ENCODE measurements at regions not wholly inside any gene's neighbourhood (a gene's known extent, or its start where the extent isn't known, plus 50 kb on each side); places are given as distances from the start of the nearest gene placed in this dataset.
"Not testable (repeated sequence)": the region's sequence is repeated elsewhere in the genome, so short reads cannot be mapped to it uniquely, and the experiment has no call there.

DNA sequence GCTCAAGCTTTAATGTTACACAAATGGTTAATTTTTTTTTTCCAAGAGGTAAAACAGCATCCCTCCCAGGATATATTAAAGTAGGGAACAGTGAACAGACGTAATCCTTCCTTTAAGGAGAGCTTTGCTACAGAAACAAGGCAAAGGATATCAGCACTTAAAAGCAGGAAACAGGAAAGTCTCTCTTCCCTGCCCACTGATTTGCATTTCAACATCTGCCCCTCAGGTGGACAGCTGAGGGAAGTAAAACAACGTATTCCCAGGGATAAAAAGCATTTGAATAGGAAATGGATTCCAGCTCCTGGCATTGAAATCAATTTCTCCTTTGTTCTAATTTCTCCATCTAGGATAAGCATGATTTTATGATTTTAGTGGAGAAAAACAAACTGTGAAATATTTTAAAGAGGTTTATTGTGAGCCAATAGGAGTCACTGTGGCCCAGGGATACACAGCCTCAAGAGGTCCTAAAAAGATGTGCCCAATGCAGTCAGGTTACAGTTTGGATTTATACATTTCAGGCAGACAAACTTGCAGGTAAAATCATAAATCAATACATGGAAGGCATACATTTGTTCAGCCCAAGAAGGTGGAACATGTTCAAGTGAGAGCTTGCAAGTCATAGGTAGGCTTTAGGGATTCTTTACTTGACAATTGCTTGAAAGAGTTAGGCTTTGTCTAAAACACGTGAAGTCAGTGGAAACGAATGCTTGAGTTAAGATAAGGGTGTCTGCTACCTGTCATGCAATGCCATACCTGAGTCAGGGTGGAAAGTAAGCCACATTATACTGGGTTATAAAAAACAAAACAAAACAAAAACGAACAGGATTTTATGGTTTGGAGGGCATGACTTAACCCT is 286.2 kb upstream of the VWC2 start:
- no peak for DNase-seq

DNA sequence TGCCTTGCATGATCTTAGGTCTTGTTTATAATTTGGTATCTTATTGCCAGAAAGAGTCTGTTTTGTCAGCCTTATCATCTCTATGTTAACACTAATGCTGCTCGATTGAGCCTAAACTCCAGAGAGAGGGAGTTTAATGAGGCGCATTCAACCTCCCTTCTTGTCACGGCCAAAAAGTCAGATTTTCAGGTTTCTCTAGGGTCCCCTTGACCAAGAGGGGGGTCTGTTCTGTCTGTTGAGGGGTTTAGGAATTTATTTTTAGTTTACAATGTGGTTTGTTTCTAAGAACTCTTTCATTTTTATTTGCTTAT is 285.7 kb upstream of the VWC2 start:
- DNase-seq, result no peak

DNA sequence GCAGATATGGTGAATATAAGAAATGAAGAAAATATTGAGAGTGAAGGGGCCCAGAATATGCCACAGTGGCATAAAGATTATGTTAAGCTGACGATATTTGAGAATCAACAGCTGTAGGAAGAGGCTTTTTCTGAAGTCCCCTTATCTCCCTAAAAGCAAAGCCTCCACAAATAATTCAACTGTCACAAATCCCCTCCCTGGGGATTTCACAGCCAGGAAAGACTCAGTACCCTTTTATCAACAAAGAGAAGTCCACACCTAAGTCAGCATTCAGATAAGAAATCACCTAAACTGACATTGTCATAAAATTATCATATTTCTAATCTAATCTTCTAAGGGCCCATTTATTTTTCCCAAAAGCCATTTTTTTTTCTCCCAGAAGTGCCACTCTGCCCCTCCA is 284.9 kb upstream of the VWC2 start:
- no peak for DNase-seq

DNA sequence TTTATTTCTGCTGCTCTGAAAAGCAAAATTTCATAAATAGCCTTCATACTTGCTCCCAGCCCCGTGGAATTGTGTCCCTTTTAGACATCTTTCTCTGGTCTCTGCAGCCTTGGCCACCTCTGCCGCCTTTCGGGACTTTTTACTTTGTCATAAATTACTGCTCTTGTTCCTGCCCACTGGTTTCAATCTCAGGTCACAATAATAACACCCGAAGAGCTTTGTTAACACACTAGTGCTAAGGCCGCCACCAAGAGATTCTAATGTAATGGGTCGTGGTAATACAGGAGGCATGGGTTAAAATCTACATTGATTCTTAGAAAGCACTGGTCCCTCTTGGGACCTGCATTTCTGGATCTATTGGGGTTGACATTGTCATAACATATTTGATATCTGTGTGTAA is 276.0 kb upstream of the VWC2 start:
- no peak for DNase-seq

DNA sequence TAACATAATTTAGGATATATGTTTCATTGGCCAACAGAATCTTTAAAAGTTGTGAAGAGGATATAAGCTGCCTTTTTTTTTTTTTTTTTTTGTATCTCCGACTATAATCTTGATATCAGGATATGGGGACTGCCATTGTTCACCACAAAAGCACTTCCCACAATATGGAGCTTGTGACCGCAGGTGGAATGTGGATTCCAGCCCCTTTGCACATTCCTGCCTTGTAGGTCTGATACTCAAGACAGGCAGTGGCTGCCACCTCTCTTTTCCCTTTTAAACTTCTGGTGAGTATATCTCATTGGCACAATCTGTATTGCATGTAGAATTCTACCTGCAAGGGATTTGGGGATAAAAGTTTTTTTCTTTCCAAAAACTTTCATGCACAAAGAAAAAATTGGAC is 272.7 kb upstream of the VWC2 start:
- DNase-seq, result no peak

DNA sequence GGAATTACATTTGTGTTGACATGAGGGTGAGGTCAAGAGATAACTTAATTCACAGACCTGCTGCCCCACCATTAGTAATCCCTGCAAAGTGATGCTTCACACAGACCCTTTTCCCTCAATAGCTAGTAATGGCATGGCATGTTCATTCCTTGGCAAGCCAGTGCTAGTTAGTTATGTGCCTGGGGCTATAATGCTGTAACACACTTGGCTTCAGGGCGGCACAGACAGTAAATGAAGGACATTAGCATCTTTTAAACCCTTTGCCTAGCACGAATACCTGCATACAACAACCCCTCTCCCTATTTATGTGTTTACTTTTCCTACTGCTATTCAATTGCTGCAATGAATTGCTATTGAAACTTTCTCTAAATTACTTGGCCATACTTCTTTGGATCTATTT is 266.2 kb upstream of the VWC2 start:
- not testable (repeated sequence) for DNase-seq

DNA sequence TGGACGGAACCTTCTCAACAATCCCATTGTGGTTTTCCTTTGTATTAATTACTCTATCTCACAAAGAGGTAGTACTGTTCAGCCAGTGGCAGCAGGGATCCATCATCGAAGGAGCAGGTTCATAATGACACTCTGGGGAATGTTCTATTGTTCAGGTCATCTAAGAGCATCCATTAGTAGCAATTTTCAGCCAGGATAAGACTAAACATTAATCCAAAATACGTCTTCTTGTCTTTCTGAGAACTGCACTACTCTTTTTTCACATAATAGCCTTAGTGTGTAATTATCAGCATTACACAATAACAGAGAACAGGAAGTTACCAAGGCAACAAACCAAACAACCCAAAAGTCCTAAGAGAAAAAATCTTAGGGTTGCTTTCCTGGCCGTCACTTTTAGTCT is 259.5 kb upstream of the VWC2 start:
- peak; percentile 12 for DNase-seq

DNA sequence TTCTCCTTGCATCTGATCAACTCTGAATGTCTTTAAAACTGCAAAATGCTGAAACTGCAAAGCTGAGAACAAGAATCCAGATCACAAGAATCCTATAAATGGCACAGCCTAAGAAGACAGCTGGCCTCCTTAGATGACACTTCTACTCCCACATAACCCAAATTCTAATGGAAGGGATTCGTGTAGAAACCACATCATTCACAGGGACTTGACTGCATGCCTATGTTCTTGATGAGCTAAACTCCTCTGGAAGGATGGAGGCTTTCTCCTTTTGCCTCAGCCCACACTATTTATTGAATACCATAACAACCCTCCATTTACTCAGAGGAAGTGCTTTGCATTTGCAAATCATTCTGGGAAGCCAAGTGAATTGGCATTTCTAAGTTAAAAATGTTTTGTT is 252.5 kb upstream of the VWC2 start:
- DNase-seq, result no peak

DNA sequence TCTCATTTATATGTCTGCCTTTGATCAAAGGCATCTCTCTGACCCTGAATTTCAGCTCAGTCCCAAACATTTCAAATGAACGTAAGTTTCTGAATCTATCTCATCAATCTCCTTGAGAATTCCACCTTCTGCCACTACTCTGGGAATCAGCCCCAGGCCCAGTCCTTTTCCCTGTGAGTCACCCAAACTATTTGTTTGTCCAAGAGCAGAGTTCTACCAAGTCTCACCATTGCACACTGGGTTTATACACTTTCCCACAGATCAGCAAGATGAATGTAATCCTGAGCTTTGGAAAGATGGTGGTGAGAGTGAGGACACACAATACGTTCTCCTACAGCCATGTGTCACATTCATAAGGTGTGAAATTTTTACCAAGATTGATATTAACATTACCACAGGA is 251.3 kb upstream of the VWC2 start:
- DNase-seq, result no peak

DNA sequence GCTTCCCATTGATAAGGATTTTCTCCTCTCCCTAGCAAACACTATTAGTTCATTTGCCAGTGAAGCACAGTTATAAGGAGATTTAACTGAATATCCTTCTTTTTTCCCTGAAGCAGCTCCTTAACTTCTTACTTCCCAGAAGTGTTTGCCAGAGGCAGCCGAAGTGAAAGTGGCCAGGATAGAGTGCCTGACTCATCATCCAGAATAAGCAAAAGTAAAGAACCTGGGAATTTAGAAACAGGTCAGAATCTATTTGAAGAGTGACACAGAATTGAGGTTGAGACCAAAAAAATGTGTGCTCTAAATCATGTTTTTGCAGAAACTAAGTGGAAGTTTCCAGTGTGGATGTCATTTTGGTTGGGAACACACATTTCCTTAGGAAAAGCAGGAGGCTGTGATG is 249.6 kb upstream of the VWC2 start:
- no peak for DNase-seq

DNA sequence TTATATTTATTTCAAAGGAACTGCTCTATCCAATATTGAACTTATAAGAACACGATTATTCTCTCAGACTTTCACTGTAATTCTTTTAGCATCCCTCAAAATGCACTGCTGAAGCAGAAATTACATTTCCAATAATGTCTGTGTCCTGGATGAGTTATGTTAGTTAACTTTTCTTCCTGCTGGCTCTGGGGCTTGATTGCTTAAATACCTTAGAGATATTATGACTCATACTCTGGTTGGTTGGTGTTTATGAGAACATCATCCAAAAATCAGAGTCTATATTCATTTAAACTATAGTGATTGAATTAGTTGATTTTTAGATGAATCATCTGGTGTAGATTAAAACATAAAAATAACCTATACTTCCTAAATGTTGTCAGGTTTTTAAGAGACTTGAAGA is 246.3 kb upstream of the VWC2 start:
- DNase-seq, result no peak

DNA sequence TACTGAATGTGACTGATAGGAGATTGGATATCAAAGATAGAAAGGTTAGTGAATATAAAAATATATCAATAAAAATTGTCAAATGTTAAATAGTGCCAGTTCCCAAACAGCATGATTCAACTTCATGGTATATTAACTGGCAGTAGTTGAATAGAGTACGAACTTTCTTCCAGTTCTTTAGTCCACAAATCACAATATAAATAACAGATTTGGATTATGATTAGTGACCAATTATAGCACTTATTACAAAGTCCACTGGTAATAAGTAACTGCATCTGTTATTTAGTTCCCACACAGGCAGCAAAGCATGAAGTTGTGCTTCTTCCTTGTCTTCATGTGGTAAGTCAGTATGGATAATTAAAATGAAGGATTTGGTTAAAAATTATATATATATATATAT is 243.0 kb upstream of the VWC2 start:
- DNase-seq, result no peak

DNA sequence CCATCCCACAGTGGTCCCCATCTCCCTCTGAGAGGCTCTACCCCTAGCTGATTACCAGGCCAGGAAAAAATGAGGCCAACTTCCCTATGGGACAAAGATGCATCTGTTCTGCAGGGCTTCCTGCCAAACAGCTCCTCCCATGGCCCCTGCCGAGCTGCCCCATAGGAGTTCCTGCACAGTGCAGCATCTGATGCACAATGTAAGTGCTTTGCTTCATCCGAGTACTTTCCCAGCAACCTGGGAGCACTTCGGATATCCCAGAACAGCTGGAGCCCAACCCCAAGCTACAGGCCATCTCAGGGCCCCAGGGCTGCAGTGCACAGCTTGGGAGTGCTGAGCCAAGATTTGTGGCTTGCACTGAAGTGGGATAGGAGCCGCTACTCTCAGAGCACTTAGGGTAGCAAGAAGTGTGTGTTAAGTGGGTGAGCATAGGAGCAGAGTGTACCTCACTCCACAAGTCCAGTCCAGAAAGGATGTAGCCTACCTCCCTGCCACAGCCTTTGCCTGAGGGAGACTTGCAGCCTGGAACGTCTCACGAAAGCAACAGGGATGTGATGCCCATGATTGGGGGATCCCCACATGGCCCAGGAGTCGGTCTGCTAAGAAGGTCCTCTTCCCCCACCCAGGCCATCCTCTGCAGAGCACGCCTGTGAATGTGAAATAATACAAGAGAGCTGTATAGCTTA is 209.6 kb upstream of the VWC2 start:
- no peak for DNase-seq

DNA sequence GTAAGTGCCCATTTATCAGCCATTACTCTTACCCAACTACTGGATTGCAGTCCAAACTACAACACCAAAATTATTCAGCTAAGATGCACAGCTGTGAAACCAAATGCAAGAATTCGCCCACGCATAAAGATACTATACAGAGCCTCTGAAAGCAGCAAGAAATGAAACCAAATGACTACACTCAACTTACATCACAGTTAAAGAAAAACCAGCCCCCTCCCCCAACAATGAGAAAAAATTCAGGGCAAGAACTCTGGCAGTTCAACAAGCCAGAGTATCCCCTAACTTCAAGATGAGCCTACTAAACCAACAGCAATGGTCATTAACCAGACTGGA is 209.1 kb upstream of the VWC2 start:
- DNase-seq, result no peak

DNA sequence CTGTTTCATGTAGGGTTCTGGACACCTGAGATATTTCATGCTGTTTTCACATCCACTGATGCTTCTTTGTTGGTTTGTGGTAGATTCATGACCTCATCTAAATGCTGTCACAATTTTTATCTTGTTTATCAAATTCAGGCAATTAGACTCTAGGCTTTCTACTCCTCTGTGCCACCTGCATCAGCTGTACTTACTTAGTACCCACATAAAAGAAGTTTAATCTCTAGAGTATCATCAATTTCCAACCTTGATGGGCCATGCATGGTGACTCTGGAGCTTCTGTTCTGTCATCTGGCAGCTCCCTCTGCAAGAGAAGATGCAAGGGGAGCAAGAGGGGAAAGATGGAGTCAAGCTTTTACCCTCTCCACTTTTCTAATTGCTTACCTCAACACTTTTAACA is 195.9 kb upstream of the VWC2 start:
- no peak for DNase-seq

DNA sequence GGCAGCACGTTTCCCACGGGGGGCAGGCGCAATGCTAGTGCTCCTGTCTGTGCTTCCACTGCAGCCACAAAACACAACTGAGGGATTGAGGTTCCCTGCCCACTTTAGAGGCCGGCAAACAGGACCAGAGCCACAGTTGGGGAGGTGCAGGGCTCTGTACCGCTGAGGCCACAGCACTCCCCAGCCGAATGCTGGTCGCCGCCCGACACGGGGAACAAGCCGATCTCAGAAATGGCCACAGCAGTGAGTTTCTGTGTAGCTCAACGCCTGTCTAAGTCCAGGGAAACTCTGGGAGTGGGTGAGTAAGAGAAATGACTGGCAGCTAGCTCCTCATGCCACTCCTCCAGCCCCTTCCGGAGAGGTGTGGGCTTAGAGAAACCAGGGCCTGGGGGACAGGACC is 194.0 kb upstream of the VWC2 start:
- no peak for DNase-seq

DNA sequence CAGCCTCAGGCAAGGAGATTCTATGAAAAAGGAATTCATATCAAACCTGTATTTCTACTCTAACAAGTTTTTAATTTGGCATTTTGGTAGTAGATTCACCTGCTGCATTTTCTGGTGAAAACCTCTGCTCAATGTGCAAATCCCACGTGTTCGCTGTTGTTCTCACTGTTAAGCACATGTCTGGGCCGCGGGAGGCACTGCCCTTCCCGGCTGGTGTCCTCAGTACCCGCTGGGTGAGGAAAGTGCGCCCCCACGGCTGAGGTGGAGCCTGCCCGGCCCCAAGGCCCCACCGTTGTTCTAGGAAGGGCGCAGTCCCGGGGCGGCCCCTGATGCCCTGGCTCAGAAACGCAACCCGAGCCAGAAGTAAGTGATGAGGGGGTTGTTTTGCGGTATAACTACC is 193.4 kb upstream of the VWC2 start:
- DNase-seq, result no peak

DNA sequence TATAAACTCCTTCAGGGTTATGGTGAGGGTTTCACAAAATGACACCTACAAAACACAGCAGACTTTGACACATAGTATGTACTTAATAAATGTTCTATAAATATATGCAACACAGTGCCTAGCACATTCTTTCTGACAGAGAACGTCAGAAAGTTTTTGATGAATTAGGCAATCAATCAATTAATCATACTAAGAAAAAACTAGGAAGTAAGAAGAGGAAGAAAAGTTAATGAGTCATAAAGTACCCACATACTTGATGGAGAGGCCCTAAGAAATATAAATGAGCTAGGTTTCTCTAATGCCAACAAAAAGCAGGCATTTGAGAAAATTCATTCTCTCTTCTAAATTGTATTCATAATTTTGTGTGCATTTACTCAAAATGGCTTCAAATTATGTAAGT is 192.7 kb upstream of the VWC2 start:
- no peak for DNase-seq

DNA sequence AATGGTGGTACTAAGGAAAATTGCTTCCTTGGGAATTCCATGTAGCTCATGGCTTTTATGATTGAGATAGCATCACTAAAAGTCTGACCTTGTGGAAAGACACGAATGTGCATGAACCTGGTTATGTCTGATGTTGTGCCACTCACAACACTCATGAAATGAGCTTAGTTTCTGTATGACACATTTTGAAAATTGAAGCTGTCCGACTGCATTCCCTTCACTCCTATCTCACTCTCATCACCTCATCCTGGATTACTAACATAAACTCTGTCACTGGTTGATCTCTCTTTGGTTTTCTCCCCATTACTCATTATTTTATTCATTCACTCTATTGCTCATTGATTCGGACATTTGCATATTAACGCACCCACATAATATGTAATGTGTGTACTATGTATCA is 190.0 kb upstream of the VWC2 start:
- DNase-seq, result no peak

DNA sequence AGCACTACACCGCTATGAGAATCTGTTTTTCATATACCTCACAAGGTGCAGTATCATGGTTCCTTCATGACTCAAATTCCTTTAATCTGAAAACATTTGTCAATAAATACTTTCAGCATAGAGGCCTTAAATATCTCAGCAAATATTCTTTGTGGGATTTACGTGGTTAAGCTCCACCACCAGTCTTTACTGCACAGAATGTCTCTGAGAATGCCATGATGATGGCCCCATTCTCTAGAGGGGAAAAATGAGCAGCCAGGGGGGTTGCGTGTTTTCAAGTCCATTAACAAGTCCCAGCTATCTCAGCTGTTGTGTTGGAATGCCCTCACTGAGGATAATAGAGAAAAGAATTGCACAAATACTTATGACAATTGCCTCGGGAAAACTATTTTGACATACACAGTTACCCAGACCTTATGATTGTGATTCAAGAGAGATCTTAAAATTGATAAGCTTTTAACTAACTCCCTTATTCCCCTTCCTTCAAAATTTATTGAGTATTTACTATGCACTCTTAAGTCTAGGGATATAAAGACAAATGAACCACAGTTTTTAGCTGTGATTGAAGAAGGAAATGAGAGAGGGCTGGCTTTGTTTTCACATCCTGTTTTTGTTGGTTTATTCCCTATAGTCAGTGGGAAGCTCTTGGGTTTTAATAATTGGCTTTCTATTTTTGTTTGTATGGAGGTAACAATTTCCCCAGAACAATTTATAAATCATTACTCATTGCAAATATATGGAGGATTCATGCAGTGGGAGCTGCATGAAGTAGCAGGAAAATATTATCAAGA is 176.5 kb upstream of the VWC2 start:
- DNase-seq, result no peak

DNA sequence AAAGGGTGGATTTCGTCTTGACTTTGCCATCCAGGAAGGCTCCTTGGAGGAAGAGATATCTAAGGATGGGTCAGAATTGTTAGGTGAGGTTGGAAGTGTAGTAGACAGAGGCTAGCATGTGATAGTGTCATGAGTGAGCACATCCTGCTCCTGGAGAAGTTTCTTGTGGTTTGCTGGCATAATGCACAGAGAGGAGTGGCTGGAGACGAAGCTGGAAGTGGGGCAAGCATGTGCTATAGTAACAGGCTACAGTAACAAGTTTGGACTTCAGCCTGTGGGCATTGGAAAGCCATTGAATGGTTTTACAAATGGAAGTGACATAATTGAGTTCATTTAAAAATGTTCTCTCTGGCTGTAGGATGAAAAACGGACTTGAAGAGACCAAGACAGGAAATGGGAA is 175.6 kb upstream of the VWC2 start:
- no peak for DNase-seq

DNA sequence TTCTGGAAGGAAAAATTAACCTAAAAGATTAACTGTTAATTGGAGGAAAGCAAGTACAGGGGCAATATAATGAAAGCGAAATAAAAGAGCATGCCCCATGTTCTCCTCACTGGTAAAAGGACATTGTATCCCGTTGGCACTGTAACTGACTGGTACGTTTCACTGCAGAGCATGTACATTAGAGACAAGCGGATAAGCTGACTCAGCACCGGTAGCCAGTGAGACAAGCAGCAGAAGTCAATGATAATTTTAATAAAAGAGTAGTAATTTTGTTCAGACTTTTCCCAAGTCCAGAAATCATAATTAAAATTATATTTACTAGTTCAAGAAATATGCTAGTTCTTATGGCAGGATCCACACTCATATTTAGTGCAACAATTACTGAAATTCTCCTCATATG is 161.5 kb upstream of the VWC2 start:
- DNase-seq, result no peak

DNA sequence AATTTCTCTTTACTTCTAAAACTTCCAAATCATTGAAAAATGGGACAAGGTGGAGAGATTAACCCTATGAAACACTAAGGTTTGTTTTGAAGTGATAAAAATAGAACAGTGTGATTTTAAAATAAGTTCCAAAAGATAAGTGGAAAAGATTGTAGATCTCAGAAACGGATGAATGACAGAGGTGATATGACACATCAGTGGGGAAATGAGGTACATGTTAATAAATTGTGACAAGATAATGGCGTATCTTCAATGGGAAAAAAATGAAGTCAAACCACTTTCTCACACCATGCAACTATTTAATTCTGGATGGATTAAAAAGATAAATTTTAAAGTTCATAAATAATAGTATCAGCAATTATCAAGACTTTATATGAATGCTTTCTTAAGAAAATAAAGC is 159.7 kb upstream of the VWC2 start:
- DNase-seq, result no peak

DNA sequence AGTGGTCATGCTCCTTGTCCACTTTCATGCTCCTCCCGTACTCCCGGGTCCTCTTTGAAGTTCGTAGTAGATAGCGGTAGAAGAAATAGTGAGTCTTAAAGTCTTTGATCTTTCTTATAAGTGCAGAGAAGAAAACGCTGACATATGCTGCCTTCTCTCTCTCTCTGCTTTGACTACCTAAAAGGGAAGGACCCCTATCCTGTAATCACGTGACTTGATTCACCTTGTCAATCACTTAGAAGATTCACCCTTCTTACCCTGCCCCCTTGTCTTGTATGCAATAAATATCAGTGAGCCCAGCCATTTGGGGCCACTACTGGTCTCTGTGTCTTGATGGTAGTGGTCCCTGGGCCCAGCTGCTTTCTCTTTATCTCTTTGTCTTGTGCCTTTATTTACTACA is 158.5 kb upstream of the VWC2 start:
- DNase-seq, result not testable (repeated sequence)
